ENCODE measurements at regions not wholly inside any gene's neighbourhood (a gene's known extent, or its start where the extent isn't known, plus 50 kb on each side); places are given as distances from the start of the nearest gene placed in this dataset.
"Not testable (repeated sequence)": the region's sequence is repeated elsewhere in the genome, so short reads cannot be mapped to it uniquely, and the experiment has no call there.

DNA sequence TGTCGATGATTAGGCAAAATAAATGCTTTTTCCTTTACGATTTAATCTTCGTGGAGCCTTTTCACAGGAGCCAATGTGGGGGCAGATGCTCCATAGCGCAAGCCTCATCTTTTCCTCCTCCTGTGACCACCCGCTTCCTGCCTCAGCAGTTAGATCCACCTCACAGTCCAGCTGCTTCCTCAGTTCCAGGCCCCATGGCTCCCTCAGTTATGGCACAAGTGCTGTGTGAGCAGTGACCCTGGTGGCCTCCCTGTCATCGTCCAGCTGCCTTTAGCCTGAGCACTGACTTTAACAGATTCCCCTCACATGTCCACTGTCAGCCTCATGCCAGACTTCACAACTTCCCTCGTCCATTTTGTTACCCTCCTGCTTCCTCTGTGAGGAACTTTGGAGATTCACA, 424.6 kb upstream of the GBE1 start:
- DNase-seq (ENCODE audit: low read depth) = no peak

DNA sequence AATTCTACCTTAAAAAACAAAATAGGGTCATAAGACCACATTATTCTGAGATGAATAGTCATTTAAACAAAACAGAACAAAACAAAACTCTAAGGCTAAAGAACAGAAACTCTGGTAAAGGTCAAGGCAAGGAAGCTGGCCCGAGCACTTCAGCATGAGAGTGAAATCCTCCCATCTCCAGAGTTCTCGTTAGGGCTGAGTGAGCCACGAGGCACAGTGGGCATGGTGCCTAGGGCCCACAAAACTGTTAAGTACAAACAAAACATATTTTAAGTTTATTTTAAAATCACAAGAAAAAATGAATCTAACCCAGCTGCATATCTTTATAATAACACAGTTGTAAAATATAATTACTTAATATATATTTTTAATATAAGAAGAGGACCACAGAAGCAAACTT, 417.8 kb upstream of the GBE1 start:
- no peak for DNase-seq (ENCODE audit: low read depth)

DNA sequence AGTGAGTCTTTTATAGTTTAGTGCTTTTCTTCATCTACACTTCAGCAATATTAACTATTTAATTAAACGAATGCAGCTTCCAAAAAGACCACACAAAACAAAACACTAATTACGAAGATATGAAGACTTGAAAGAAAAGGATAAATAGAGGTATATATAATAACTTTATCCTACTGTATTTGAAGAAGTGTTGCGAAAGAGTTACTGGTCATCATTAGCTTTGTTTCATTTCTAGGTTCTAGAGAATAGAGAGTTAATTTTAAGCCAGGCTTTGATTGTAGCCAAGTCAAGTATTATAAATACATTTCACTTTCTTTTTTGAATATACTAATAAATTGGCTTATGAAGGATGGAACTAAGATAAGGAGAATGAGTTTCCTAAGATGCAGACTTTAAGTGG, 416.8 kb upstream of the GBE1 start:
- DNase-seq (ENCODE audit: low read depth) = no peak

DNA sequence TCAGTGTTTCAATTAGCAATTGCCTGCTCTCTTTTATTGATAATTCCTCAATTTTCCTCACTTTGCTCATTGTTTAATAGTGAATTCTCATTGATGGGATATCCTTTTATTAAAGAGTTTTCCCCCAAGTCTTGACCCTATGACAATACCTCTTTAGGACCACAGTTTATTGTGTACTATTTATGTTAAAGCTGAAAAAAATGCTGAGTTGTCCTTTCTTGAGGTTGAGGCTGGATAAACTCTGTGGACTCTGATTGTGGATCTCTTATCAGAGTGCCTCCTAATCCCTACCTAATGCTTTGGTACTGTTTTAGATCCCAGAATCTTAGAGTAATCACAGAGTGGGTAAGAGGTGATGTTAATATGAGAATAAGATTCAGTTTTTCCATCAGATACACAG, 416.3 kb upstream of the GBE1 start:
- DNase-seq (ENCODE audit: low read depth) = no peak

DNA sequence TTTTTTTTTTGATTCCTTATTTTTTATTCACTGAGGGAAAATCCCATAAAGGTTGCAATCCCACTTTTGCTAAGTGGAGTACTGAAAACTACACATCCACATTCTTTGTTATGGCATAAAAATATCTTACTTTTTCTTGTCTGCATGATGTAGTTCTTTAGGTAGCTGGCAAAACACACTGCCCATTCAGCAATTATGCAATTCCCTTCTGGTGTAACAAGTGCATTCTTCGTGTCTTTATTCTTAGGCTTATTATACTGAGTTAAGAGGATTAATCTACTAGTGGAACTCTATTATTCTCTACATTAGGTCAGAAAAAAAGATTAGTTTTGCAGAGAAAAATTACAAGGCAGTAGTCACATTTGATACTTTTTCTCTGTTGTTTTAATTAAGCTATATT, 403.8 kb upstream of the GBE1 start:
- no peak for DNase-seq (ENCODE audit: low read depth)

DNA sequence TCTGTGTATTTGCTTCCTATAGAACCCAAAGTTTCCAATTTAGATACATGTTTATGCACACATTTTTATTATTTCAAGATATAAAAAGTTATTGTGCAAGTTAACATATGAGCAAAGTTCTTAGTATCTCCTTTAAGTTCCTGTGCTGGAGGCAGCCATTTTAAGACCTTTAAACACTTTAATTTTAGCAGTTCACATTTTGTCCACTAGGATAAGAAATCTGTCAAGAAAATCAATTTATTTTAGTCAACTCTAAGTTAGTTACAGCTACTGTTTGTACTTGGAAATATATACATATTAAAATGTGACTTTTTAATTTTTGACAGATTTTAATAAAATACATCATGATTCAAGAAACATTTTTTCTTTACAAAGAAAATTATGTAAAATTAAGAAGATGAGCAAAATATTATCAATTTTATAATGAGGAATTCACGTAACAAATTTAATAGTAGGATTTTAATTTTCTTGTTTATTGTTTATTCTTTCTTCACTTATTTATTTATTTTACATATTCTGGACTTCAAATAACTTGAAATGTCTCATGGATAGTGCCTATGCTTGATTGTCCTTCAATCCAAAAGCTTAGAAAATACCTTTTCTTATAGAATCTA, 402.6 kb upstream of the GBE1 start:
- DNase-seq (ENCODE audit: low read depth) = no peak

DNA sequence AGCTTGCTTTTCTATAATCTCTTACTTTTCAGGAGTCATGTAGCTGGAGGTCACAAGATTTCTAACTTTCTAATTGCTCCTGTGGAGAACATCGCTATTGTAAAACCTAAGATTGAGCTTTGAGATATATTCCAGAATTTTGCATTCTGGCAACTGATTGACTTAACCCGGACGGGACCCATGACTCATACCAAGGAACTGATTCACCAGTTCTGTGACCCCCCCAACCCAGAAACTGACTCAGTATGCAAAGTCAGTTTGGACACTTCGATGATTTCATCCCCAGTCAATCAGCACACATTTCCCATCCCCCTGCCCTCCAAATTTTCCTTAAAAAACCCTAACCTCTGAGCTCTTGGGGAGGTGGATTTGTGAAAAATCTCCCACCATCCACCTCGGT, 396.5 kb upstream of the GBE1 start:
- peak; percentile 83 for DNase-seq (ENCODE audit: low read depth)

DNA sequence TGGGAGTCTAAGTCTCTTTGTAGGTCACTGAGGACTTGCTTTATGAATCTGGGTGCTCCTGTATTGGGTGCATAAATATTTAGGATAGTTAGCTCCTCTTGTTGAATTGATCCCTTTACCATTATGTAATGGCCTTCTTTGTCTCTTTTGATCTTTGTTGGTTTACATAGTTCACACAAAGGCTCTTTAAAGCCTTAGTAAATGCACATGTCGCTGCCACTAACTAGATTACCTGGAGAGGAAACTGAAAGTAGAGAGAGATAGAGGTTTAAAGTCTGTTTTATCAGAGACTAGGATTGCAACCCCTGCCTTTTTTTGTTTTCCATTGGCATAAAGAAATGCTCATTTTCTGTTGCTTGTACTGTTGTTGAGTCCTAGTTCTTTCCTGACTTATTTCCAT, 392.4 kb upstream of the GBE1 start:
- DNase-seq (ENCODE audit: low read depth) = not testable (repeated sequence)

DNA sequence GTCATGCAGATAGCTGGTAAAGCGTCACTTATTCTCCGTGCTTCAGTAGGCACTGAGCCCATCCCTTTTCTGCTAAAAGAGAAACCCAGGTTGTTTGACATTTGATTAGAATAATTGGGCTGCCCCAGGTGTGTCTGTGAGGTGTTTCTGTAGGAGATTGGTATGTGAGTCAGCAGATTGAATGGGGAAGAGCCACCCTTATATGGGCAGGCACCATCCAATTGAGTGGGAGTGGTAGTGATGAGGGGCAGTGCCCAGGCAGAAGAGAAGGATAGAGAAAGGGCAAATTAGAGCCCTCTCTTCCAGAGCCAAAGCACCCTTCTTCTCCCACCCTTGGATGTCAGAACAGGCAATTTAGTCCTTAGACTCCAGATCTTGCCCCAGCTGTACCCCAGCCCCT, 384.3 kb upstream of the GBE1 start:
- no peak for DNase-seq (ENCODE audit: low read depth)

DNA sequence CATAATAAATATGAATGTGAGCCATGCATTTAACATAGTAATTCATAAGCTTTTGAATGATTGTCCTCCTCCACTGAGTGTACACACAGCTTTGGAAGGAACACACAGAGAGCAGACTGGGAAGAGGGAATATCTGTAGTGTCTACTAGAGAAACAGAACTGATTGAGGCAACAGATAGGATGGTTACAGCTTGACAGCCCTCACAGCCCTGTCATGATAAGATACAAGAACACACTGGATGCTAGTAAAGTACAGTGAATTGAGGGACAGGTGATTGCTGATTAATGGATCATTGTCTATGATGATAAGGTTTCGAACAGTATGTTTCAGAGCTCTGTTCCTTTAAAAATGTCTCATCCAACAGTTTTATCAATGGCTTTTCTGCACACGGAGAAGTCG, 383.4 kb upstream of the GBE1 start:
- no peak for DNase-seq (ENCODE audit: low read depth)

DNA sequence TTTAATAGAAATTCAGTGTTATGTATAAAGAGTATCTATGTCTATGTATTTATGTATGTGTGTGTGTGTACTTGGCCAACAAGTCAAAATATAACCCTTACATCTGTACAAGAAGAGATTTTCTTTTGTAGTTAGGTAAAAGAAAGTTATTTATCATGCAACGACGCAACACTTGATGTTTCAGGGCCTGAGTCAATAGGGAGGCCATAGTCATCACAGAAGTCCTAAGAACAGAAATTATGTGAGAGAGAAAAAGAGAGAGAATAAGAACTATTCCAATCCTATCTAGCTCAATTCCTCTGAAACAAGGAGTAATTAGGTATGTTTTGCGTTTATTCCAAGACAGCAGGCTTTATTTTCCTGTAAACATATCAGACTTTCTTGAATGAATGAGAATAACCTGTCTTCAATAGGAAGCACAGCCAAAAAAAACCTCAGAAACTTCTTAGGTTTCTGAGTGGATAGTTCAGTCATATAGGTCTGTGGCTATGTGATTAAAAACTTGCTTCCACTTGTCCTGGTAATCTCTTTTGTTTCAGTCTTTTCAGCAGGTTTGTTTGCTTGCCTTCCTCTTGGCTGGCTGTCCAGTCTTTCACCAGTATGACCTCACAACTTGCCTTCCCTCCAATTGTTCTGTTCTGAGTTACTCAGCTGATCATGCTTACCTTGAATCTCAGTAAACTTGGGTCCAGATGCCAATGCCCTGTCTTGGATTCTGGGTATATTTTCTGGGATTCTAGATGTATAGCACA, 382.4 kb upstream of the GBE1 start:
- peak; percentile 2 for DNase-seq (ENCODE audit: low read depth)

DNA sequence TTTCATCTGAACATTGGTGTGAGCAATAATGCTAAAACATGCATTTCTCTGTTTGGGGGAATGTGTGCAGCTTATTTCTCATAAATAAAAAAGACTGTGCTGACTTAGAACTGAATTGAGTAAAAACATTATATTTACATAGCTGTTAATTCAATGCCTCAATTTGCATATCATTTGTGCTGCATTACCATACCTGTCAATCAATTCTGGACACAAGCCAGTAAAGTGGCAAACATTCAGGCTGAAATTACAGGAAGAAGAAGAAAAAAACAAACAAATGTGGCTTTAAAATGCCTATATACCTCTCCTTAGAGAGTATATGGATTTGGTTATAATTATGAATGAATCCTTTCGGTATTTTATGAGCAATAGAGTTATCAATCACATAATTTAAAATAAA, 380.1 kb upstream of the GBE1 start:
- DNase-seq (ENCODE audit: low read depth) = no peak

DNA sequence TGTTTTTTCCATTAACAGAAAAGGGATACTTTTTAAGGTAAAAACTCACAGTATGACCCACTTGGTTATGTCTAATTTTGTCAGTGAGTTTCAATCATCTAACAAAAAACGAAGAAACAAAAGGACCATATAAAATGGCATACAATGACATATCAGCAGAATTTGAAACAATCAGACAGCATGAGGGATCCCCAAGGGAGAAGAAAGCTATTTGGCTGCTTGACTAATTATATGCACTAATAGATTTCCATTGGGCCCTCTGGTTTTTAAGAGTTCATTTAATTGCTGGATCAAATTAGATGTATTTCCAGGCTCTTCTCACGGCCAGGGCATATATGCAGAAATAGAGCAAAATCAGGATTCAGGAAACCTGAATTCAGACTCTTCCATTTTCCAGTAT, 376.4 kb upstream of the GBE1 start:
- no peak for DNase-seq (ENCODE audit: low read depth)

DNA sequence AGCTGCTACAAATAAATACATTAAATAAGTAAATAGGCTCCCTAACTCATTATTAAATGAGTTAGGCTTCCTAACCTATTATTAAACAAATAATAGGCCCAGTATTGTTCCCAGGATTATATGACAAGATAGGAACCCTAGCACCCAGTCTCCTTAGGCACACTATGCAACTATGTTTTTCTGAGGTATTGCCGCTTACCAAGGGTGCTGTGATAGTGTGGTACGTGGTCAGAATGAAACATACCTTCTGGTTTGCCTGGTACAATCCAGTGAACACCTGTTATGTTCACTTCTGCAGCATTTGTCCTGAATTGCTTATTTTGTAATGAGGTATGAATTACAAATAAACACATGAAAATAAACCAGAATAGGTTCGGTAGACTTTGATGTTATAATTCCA, 375.6 kb upstream of the GBE1 start:
- no peak for DNase-seq (ENCODE audit: low read depth)

DNA sequence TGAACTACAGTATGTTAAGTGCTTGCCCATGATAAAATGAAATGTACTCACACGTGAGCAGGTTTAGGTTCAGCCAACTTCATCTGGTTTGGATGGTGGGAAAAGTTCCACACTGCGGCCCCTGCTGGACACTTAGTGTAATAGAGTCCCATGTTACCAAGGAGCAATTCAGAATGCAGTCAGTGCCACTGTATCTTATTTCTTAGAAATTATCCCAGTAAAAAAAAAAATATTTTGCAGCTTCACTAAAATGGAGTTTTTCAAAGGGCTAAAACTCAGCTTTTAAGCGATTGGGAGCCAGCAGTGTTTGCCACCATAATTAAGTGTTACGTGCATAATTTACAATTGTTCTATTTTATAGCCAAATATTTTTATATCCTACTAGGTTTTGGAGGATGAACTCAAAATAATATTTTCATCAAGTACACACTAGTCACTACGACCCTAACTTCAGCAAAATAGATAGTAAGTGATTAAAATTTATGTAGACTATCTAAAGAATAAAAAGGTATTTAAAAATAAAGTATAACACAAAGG, 371.7 kb upstream of the GBE1 start:
- peak; percentile 41 for DNase-seq (ENCODE audit: low read depth)

DNA sequence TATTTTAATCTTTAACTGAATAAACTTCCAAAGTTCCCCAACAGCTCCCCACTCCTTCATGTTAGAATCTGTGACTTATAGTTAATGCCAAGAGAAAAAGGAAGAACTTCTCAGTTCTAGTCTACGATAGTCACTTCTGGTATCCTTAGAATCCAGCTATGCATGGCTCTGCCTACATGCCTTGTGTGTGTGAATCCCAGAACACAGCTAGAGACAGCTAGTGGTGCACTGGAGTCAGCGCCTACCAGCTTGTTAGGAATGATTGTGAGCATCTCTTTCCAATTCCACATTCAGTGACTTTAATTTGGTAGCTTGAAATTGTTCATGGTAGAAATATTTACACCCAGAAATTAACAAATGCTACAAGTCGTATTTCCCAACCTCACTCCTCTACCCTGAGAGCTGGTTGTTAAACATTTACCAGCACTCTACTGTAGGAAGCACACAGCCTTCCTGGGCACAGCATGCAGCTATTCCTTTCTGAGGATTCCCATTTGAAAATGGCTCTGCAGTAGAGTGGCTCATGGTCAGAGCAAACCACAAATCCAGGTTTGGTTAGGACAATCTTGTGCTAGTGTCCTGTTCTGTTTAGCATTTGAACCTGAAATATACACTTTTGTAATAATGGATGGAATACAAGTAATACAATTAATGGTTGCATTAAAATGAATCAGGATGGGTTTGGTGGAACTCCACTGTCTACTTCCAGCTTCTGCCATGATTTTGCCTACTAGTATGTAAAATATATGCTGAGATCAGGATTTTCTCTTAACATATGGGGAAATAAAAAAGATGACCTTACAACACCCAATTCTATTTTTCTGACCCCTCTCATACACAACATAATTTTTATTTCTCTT, 371.0 kb upstream of the GBE1 start:
- no peak for DNase-seq (ENCODE audit: low read depth)

DNA sequence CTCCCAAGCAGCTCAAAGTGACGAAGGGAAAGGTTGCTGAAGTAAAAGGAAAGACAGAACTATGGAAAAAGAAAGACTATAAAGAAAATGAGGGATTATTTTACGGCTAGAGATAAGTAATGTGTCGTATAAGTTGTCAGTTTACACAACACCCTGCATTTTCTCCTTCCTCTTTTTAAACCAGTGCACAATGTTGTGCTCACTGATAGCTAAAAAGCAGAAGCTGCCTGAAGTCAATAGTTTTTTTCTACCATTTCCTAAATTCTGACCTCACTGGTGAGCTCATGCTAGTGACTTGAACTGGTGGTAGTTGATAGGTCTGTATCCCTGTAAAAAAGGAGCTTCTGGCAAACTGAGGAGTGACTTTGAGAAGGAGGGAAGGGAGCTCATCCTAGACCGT, 368.6 kb upstream of the GBE1 start:
- no peak for DNase-seq (ENCODE audit: low read depth)

DNA sequence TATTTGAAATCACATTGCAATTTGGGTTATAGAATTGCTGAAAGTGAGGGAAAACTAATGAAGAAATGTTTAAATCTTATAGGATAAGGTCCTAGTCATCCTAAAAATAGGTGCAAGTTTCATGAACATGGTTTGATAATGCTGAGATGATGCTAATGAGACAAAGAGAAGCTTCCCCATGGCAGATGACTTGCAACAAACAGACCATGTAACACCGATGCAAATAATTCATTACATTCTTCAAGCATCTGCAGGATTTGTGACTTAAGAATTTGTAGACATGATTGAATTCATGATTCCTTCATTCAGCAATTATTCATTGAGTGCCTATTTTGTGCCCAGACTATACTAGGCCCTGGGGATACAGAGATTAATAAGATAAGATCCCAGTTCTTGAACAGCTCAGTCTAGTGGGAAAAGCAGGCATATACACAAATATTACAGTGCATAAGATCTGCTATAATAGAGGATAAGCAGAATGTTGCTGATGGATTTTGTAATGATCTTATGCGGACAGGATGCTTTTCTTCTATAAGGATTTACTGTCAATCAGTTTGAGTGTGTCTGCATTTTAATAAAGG, 367.9 kb upstream of the GBE1 start:
- DNase-seq (ENCODE audit: low read depth) = no peak

DNA sequence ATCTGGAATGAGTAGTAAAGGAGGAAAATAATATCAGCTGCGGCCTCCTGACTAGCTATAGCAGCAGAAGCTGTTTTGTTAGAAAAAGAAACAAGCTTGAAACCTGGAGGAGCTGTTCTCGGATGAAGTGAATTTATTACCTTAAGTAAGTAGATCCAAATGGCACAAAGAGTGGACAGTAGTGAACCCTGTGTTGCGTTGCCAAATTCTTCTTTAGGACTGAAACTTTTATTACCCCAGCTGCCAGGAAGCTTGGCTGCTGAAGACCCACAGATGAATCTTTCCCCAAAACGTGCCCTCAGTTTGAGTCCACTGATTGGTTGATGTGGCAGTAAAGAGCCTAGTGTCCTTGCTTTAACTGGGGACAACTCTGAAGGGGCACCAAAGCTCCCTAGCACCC, 366.8 kb upstream of the GBE1 start:
- DNase-seq (ENCODE audit: low read depth) = no peak

DNA sequence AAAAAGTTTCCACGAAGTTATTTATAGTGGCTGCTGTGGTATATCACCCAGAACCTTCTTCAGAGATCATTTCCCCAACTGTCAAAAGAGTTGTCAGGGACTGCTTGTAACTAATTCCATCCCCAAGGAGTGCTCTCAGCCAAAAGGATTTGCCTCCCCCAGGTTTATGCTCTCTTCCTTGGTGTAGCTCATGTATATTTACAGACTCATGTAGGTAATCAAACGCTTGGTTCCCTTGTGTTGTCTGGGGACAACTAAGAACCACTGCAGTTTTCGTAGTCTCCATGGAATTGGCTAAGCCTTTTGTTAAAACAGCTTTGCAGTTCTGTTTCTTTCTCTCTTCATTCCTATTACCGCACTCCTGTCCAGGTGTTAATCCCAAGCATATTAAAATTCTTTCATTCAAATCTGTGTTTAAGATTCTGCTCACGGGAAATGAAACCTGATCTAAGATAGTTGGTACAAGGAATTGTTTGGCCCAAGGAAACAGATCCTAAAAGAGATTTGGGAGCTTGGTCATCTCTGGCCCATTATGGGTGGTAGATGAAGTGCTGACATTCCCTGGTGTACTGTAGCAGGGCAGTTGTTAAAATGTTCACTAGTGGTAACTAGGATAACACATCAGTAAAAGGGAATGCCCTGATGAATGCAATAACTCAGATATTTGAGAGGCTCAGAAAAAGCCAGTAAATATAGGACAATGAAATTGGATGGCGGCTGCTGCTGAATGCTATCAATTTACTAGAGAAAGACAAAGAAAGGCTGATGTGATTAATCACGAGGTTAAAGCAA, 361.3 kb upstream of the GBE1 start:
- no peak for DNase-seq (ENCODE audit: low read depth)

DNA sequence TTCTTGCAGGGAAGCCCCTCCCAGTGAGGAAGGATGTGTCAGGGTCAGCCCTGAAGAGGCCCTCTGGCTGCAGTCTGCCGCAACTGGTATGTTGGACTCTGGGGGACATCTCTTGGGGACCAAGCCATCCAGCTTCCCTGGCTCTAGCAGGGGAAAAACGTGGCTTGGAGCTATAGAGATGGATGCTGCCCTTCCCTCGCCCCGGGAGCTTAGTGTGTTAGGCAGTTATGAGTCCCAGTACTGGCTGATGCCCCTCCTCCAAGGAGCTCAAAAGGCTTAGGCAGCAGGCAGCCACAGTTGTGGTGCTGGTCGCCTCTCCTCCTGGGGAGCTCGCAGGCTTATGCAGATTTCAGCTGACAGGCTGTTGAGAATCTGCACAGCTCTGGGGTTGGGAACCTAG, 353.1 kb upstream of the GBE1 start:
- no peak for DNase-seq (ENCODE audit: low read depth)
